ENCODE measurements at regions not wholly inside any gene's neighbourhood (a gene's known extent, or its start where the extent isn't known, plus 50 kb on each side); places are given as distances from the start of the nearest gene placed in this dataset.
A peak's percentile ranks its signal among the peaks of the same experiment; 100 is the strongest.

DNA sequence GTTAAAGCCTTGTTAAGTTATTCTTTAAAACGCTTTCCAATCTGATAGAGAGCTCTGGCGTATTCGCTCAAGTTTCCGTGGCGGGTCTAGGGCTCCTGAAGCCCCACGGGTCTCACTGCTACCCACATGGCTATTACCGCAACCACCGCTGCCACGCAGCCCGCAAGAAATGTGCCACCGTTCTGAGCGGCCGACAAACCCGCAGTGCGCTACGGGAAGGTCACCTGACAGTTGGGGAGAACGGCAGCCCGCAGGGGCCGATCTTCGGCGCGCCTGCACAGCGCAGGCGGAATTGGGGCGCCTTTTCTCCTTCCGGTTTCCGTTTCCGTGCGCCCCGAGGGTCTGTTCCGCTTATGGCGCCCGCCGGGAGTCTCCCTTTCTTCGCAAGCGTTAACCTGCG, 76.6 kb upstream of the SNRPN start:
- Histone ChIP-seq H3K36me3 (ENCODE audit: control insufficient read depth, low read depth, low read length) (no peaks in the 10 kb centered on the region), H3K4me1 (ENCODE audit: control insufficient read depth, low read depth, low read length) (peaks cover 13% of the 10 kb centered on the region), H3K4me3 (ENCODE audit: low read length) (no peak overlapping the region), H3K9me3 (ENCODE audit: control insufficient read depth, low read depth, low read length) (peaks cover 22% of the 10 kb centered on the region), H3K27me3 (ENCODE audit: control insufficient read depth, insufficient read depth, low read length) (no peaks in the 10 kb centered on the region), H3K27ac (ENCODE audit: low read length) (no peak overlapping the region), H3K9ac (ENCODE audit: low read length) (no peak overlapping the region)

DNA sequence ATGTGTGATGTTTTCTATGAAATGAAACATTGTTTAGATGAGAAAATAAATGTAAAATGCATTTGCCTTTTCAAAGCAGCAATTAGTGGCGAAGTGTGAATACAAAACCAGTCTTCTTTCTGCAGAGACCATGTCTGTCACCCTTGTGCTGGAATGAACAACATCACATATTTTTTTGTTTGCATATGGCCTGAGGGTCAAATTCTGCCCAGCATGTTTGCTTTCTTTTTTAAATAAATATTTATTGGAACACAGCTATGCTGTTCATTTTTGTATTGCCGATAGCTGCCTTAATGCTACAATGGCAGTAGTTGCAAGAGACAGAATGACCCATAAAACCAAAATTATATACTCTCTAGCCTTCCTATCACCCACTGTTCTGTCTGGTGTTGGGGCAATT, 75.3 kb upstream of the SNRPN start:
- H3K27ac ChIP-seq (ENCODE audit: low read length): no peak overlapping the region
- H3K36me3 ChIP-seq (ENCODE audit: control insufficient read depth, low read depth, low read length): no peaks in the 10 kb centered on the region
- H3K27me3 ChIP-seq (ENCODE audit: control insufficient read depth, insufficient read depth, low read length): no peaks in the 10 kb centered on the region
- peaks cover 13% of the 10 kb centered on the region for H3K4me1 ChIP-seq (ENCODE audit: control insufficient read depth, low read depth, low read length)
- peaks cover 22% of the 10 kb centered on the region for H3K9me3 ChIP-seq (ENCODE audit: control insufficient read depth, low read depth, low read length)
- H3K4me3 ChIP-seq (ENCODE audit: low read length): no peak overlapping the region
- H3K9ac ChIP-seq (ENCODE audit: low read length): no peak overlapping the region

DNA sequence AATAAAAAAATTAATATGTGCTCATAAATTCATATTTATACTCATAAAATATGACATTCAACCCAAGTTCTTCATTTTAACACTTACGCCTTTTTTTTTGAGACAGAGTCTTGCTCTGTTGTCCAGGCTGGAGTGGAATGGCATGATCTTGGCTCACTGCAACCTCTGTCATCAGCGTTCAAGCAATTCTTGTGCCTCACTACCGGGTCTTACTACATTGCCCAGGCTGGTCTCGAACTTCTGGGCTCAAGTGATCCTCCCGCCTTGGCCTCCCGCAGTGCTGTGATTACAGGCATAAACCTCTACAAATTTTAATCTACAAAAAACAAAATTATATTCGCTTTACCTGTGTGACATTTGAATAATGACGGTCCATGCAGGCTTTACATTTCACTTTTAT, 74.1 kb upstream of the SNRPN start:
- Histone ChIP-seq H3K9ac (ENCODE audit: low read length) (no peak overlapping the region), H3K27ac (ENCODE audit: low read length) (no peak overlapping the region), H3K4me3 (ENCODE audit: low read length) (no peak overlapping the region), H3K27me3 (ENCODE audit: control insufficient read depth, insufficient read depth, low read length) (no peaks in the 10 kb centered on the region), H3K36me3 (ENCODE audit: control insufficient read depth, low read depth, low read length) (no peaks in the 10 kb centered on the region), H3K4me1 (ENCODE audit: control insufficient read depth, low read depth, low read length) (peaks cover 20% of the 10 kb centered on the region), H3K9me3 (ENCODE audit: control insufficient read depth, low read depth, low read length) (peaks cover 24% of the 10 kb centered on the region)

DNA sequence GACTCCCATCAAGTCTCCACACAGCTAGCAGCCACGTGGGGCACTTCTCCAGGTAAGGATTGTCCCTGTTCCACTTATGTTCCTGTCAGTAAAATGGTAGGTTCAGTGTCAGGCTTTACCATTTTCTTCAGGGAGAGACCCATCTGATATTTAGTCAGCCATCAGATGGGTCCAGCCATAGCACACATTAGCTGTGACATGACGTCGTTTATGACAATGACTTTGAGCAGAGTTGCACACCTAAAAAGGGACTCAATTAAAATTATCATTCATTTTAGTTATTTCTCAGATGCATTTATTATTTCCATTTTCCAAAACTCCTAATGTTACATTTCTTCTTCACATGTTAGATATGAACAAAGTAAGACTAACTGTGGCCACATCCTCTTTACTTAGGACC, 68.2 kb upstream of the SNRPN start:
- Histone ChIP-seq H3K4me3 (ENCODE audit: low read length) (no peak overlapping the region), H3K9me3 (ENCODE audit: control insufficient read depth, low read depth, low read length) (peaks cover 7% of the 10 kb centered on the region), H3K9ac (ENCODE audit: low read length) (no peak overlapping the region), H3K27ac (ENCODE audit: low read length) (no peak overlapping the region), H3K4me1 (ENCODE audit: control insufficient read depth, low read depth, low read length) (peaks cover 7% of the 10 kb centered on the region), H3K27me3 (ENCODE audit: control insufficient read depth, insufficient read depth, low read length) (no peaks in the 10 kb centered on the region), H3K36me3 (ENCODE audit: control insufficient read depth, low read depth, low read length) (no peaks in the 10 kb centered on the region)

- Histone ChIP-seq H3K4me3 (ENCODE audit: low read length) (no peak overlapping the region), H3K36me3 (ENCODE audit: control insufficient read depth, low read depth, low read length) (no peaks in the 10 kb centered on the region), H3K9me3 (ENCODE audit: control insufficient read depth, low read depth, low read length) (peaks cover 18% of the 10 kb centered on the region), H3K27me3 (ENCODE audit: control insufficient read depth, insufficient read depth, low read length) (no peaks in the 10 kb centered on the region), H3K27ac (ENCODE audit: low read length) (peak overlapping the region; percentile 60), H3K9ac (ENCODE audit: low read length) (peak overlapping the region; percentile 12), H3K4me1 (ENCODE audit: control insufficient read depth, low read depth, low read length) (peaks cover 16% of the 10 kb centered on the region)
These were observed 56.0 kb upstream of the SNRPN start for GRCh38 chr15:24898715-24899272.

DNA sequence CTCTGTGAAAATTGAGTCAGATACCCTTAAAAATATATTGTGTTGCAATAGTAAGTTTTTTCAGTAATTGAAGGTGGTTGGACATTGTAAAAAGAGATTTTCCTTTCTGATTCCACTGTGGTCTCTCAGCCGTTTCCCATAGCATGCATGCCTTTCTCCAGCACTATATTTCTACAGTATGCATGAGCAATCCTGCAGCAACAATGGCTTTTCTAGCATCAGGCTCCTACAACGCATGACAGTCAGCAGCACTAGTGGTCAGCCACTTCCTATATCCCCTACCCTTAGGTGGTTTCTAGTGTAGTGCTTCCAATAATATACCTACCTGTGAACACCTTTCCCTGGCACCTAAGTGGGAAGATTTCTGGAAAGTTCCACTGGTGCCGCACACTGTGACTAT, 55.4 kb upstream of the SNRPN start:
- Histone ChIP-seq H3K9me3 (ENCODE audit: control insufficient read depth, low read depth, low read length) (peaks cover 18% of the 10 kb centered on the region), H3K27me3 (ENCODE audit: control insufficient read depth, insufficient read depth, low read length) (no peaks in the 10 kb centered on the region), H3K36me3 (ENCODE audit: control insufficient read depth, low read depth, low read length) (no peaks in the 10 kb centered on the region), H3K4me3 (ENCODE audit: low read length) (no peak overlapping the region), H3K27ac (ENCODE audit: low read length) (peak overlapping the region; percentile 60), H3K9ac (ENCODE audit: low read length) (peak overlapping the region; percentile 12), H3K4me1 (ENCODE audit: control insufficient read depth, low read depth, low read length) (peaks cover 16% of the 10 kb centered on the region)

DNA sequence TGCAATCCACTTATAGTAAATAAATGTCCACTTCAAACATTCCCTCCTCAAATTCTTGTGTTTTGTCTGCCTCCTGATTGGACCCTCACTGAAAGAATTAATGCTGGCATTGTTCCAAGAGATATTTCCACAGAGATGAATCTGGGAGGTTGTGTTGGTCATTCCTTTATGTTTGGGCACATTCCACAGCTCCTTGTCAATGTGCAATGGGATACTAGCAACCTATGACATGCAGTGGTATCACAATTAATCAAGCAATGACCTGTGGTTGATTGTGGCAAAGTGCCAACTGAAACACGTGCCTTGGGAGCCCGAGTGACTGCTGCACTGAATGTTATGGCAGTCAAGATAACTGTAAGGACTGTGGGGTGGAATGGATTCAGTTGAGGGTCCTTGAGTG, 55.0 kb upstream of the SNRPN start:
- Histone ChIP-seq H3K9me3 (ENCODE audit: control insufficient read depth, low read depth, low read length) (peaks cover 18% of the 10 kb centered on the region), H3K27me3 (ENCODE audit: control insufficient read depth, insufficient read depth, low read length) (no peaks in the 10 kb centered on the region), H3K4me3 (ENCODE audit: low read length) (no peak overlapping the region), H3K4me1 (ENCODE audit: control insufficient read depth, low read depth, low read length) (peaks cover 16% of the 10 kb centered on the region), H3K27ac (ENCODE audit: low read length) (peak overlapping the region; percentile 60), H3K9ac (ENCODE audit: low read length) (no peak overlapping the region), H3K36me3 (ENCODE audit: control insufficient read depth, low read depth, low read length) (no peaks in the 10 kb centered on the region)

- H3K9me3 ChIP-seq (ENCODE audit: control insufficient read depth, low read depth, low read length): peaks cover 25% of the 10 kb centered on the region
- H3K4me3 ChIP-seq (ENCODE audit: low read length): no peak overlapping the region
- no peaks in the 10 kb centered on the region for H3K27me3 ChIP-seq (ENCODE audit: control insufficient read depth, insufficient read depth, low read length)
- no peaks in the 10 kb centered on the region for H3K36me3 ChIP-seq (ENCODE audit: control insufficient read depth, low read depth, low read length)
- no peak overlapping the region for H3K9ac ChIP-seq (ENCODE audit: low read length)
- H3K27ac ChIP-seq (ENCODE audit: low read length): no peak overlapping the region
- peaks cover 16% of the 10 kb centered on the region for H3K4me1 ChIP-seq (ENCODE audit: control insufficient read depth, low read depth, low read length)
These were observed 53.4 kb upstream of the SNRPN start for GRCh38 chr15:24901409-24901808.

Data from iPS-18a (cell line).